Neutrophil (primary cell): ENCODE measurements at regions not wholly inside any gene's neighbourhood (a gene's known extent, or its start where the extent isn't known, plus 50 kb on each side); places are given as distances from the start of the nearest gene placed in this dataset.

Source experiments
- H3K27ac ChIP-seq: fragments of 200-600 bp; sonication (generic); 2 replicates; pipeline ENCODE4 v1.5.1; 2016; ENCODE audit warnings: mild to moderate bottlenecking, moderate library complexity
- H3K27me3 ChIP-seq: fragments of 200-600 bp; sonication (generic); 2 replicates; pipeline ENCODE4 v1.6.0; 2016; ENCODE audit warnings: mild to moderate bottlenecking
- H3K36me3 ChIP-seq: fragments of 200-600 bp; sonication (generic); 2 replicates; pipeline ENCODE4 v1.5.1; 2017
- H3K4me1 ChIP-seq, 2 experiments: fragments of 200-600 bp in 1 of 2; sonication (generic) in 1 of 2; 1 replicate in 1 of 2; 2 replicates in 1 of 2; pipeline versions ENCODE4 v1.5.1 to v1.6.1; 2013 to 2016; ENCODE audit warnings: low read depth in 1 of 2, low read length in 1 of 2, mild to moderate bottlenecking in 1 of 2, moderate library complexity in 1 of 2; ENCODE audit not compliant: control insufficient read depth in 1 of 2, insufficient read depth in 1 of 2
- H3K4me3 ChIP-seq, 2 experiments: fragments of 200-600 bp in 1 of 2; sonication (generic) in 1 of 2; 1 replicate in 1 of 2; 2 replicates in 1 of 2; pipeline ENCODE4 v1.5.1; 2013 to 2016; ENCODE audit warnings: low read depth in 1 of 2, low read length in 1 of 2, mild to moderate bottlenecking in 1 of 2, moderate library complexity in 1 of 2
- H3K9me3 ChIP-seq: fragments of 200-600 bp; sonication (generic); 2 replicates; pipeline ENCODE4 v1.5.1; 2016
- TF ChIP-seq, protein P1 (sequence below): fragments of 200-600 bp; sonication (generic); IDR thresholded peaks from 2 replicates; pipeline ENCODE4 v1.5.1; 2016; ENCODE audit warnings: antibody characterized with exemption

- H3K27me3 ChIP-seq: no peaks in the 10 kb centered on the region
- TF ChIP-seq, protein P1, sequence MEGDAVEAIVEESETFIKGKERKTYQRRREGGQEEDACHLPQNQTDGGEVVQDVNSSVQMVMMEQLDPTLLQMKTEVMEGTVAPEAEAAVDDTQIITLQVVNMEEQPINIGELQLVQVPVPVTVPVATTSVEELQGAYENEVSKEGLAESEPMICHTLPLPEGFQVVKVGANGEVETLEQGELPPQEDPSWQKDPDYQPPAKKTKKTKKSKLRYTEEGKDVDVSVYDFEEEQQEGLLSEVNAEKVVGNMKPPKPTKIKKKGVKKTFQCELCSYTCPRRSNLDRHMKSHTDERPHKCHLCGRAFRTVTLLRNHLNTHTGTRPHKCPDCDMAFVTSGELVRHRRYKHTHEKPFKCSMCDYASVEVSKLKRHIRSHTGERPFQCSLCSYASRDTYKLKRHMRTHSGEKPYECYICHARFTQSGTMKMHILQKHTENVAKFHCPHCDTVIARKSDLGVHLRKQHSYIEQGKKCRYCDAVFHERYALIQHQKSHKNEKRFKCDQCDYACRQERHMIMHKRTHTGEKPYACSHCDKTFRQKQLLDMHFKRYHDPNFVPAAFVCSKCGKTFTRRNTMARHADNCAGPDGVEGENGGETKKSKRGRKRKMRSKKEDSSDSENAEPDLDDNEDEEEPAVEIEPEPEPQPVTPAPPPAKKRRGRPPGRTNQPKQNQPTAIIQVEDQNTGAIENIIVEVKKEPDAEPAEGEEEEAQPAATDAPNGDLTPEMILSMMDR: no peak
- no peaks in the 10 kb centered on the region for H3K9me3 ChIP-seq
- H3K36me3 ChIP-seq: no peaks in the 10 kb centered on the region
- no peak overlapping the region for H3K4me3 ChIP-seq
- H3K4me1 ChIP-seq: no peaks in the 10 kb centered on the region
- no peak overlapping the region for H3K27ac ChIP-seq
These were observed 93.2 kb upstream of the ACTBL2 start for GRCh38 chr5:57575839-57576238.

GRCh38 chr5:57572461-57572860 is 89.8 kb upstream of the ACTBL2 start:
- H3K27ac ChIP-seq: no peak overlapping the region
- no peaks in the 10 kb centered on the region for H3K36me3 ChIP-seq
- no peaks in the 10 kb centered on the region for H3K9me3 ChIP-seq
- no peaks in the 10 kb centered on the region for H3K4me1 ChIP-seq
- H3K4me3 ChIP-seq: no peak overlapping the region
- TF ChIP-seq, protein P1: no peak
- H3K27me3 ChIP-seq: no peaks in the 10 kb centered on the region

DNA sequence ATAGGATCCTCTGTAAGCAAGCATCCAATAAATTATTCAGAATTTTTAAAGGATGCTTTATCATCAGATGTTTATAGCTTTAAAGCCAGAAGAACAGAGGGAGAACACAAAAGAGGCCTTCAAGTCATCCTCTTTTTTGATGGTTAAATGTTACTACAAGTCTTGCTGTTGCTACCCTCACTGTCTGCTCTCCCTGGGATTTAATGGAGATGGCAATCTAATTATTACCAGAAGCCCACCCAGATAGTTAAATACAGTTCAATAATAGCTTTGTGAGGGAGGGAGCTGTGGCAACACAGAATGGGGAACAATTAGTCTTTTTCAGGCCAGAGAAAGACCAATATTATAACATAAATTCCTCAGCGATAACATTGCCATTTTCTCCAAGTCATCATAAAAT is 87.0 kb upstream of the ACTBL2 start:
- H3K27ac ChIP-seq: no peak overlapping the region
- no peaks in the 10 kb centered on the region for H3K36me3 ChIP-seq
- TF ChIP-seq, protein P1: no peak

DNA sequence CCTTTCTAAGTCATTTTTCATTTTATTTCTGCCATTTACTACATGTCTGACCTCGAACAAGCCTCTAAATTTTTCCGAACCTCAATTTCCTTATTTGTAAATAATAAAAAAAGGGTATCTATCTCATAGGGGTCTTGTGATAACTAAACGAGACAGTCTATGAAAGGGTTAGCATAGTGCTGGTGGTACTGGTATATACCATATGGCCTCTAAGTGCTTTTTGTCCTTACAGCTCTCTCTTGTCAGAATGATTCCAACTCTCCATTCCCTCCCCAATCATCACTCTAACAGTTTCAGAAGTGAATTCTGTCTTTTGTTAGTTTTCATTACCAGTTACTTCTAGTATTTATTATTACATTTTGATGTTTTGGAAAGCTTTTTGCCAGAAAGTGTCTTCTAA is 85.5 kb upstream of the ACTBL2 start:
- Histone ChIP-seq H3K36me3 (no peaks in the 10 kb centered on the region), H3K4me1 (no peaks in the 10 kb centered on the region), H3K9me3 (no peaks in the 10 kb centered on the region), H3K27ac (no peak overlapping the region), H3K4me3 (no peak overlapping the region), H3K27me3 (no peaks in the 10 kb centered on the region)
- TF ChIP-seq, protein P1: no peak

More for the DNA sequence above, 87.0 kb upstream of the ACTBL2 start:
- Histone ChIP-seq H3K9me3 (no peaks in the 10 kb centered on the region), H3K4me3 (no peak overlapping the region), H3K27me3 (no peaks in the 10 kb centered on the region), H3K4me1 (no peaks in the 10 kb centered on the region)

GRCh38 chr5:57566914-57567313 is 84.3 kb upstream of the ACTBL2 start:
- Histone ChIP-seq H3K4me3 (no peak overlapping the region), H3K9me3 (no peaks in the 10 kb centered on the region), H3K36me3 (no peaks in the 10 kb centered on the region), H3K27ac (no peak overlapping the region), H3K27me3 (no peaks in the 10 kb centered on the region), H3K4me1 (no peaks in the 10 kb centered on the region)
- TF ChIP-seq, protein P1: no peak
